Keratinocyte (primary cell): ENCODE measurements at regions not wholly inside any gene's neighbourhood (a gene's known extent, or its start where the extent isn't known, plus 50 kb on each side); places are given as distances from the start of the nearest gene placed in this dataset.

ENCODE experiments used
- DNase-seq: peaks from one replicate; pipeline ENCODE4 v3.0.0-alpha.2; 2011; ENCODE audit warnings: low read depth, missing footprints, low spot score
- FAIRE-seq: peaks from 2 replicates; lab custom pipeline; 2011; peaks lifted over from hg19 to GRCh38; lab: Jason Lieb, UNC
- H2AFZ ChIP-seq: 2 replicates; pipeline ENCODE4 v1.6.0; 2012; ENCODE audit warnings: low read length, control low read depth, inconsistent platforms; ENCODE audit not compliant: control insufficient read depth
- H3K27ac ChIP-seq: 2 replicates; pipeline ENCODE4 v1.5.1; 2011; ENCODE audit warnings: low read length; ENCODE audit not compliant: control insufficient read depth, insufficient read depth
- H3K27me3 ChIP-seq: 3 replicates; pipeline ENCODE4 v1.6.0; 2011; ENCODE audit warnings: low read length; ENCODE audit not compliant: control insufficient read depth, insufficient read depth; ENCODE audit errors: extremely low read depth
- H3K36me3 ChIP-seq, 2 experiments: 2 replicates in 1 of 2; 3 replicates in 1 of 2; pipeline ENCODE4 v1.5.1; 2011; ENCODE audit warnings: low read length in 2 of 2, mild to moderate bottlenecking in 1 of 2; ENCODE audit not compliant: control insufficient read depth in 2 of 2, insufficient read depth in 2 of 2; ENCODE audit errors: extremely low read depth in 1 of 2
- H3K4me1 ChIP-seq: 3 replicates; pipeline ENCODE4 v1.5.1; 2011; ENCODE audit warnings: low read length; ENCODE audit not compliant: control insufficient read depth, insufficient read depth; ENCODE audit errors: extremely low read depth
- H3K4me2 ChIP-seq: 3 replicates; pipeline ENCODE4 v1.6.0; 2011; ENCODE audit warnings: low read depth, low read length; ENCODE audit not compliant: control insufficient read depth, insufficient read depth; ENCODE audit errors: extremely low read depth
- H3K4me3 ChIP-seq, 3 experiments: fragments of 200-600 bp in 1 of 3; sonication (generic) in 1 of 3; 2 replicates in 2 of 3; 3 replicates in 1 of 3; pipeline ENCODE4 v1.5.1; 2011 to 2016; ENCODE audit warnings: low read length in 3 of 3, mild to moderate bottlenecking in 3 of 3, control low read depth in 2 of 3, inconsistent platforms in 1 of 3, low read depth in 1 of 3, mixed read lengths in 1 of 3, mixed run types in 1 of 3, moderate library complexity in 1 of 3; ENCODE audit not compliant: control insufficient read depth in 2 of 3, insufficient read depth in 2 of 3; ENCODE audit errors: extremely low read depth in 1 of 3
- H3K79me2 ChIP-seq: 2 replicates; pipeline ENCODE4 v1.6.0; 2012; ENCODE audit warnings: low read length; ENCODE audit not compliant: control insufficient read depth, insufficient read depth
- H3K9ac ChIP-seq: 3 replicates; pipeline ENCODE4 v1.6.0; 2011; ENCODE audit warnings: low read length; ENCODE audit not compliant: control insufficient read depth, insufficient read depth; ENCODE audit errors: extremely low read depth
- H3K9me1 ChIP-seq: 3 replicates; pipeline ENCODE4 v1.6.0; 2011; ENCODE audit warnings: low read length; ENCODE audit not compliant: control insufficient read depth, insufficient read depth; ENCODE audit errors: extremely low read depth
- H3K9me3 ChIP-seq: 2 replicates; pipeline ENCODE4 v1.5.1; 2012; ENCODE audit warnings: low read depth, low read length; ENCODE audit not compliant: control insufficient read depth
- H4K20me1 ChIP-seq: 3 replicates; pipeline ENCODE4 v1.6.0; 2011; ENCODE audit warnings: low read length; ENCODE audit not compliant: control insufficient read depth, insufficient read depth; ENCODE audit errors: extremely low read depth
- CTCF ChIP-seq, 3 experiments: IDR thresholded peaks in 1 of 3; conservative IDR thresholded peaks in 1 of 3; optimal IDR thresholded peaks in 1 of 3; 2 replicates in 2 of 3; 3 replicates in 1 of 3; pipeline versions ENCODE3 to v1.5.1; 2011; ENCODE audit warnings: low read length in 3 of 3, mild to moderate bottlenecking in 3 of 3, moderate library complexity in 2 of 3, control low read depth in 1 of 3, inconsistent platforms in 1 of 3; ENCODE audit not compliant: insufficient read depth in 2 of 3; ENCODE audit errors: extremely low read depth in 1 of 3
- EZH2 ChIP-seq: IDR thresholded peaks from one replicate; pipeline ENCODE4 v1.6.1; 2012; ENCODE audit warnings: inconsistent platforms, mild to moderate bottlenecking, low read length, moderate library complexity
- dilution Hi-C: fragments of 300-500 bp; cut with MboI; formaldehyde crosslinking; loops from one replicate; pipeline ENCODE4 v1.7.0; 2020; ENCODE audit warnings: low sequenced_read_pairs; ENCODE audit not compliant: extremely low pct_ligation_motif_present

- H3K4me2 ChIP-seq = no peak overlapping the region
- H3K36me3 ChIP-seq = no peaks in the 10 kb centered on the region
- no peak overlapping the region for H3K9ac ChIP-seq
- no peaks in the 10 kb centered on the region for H3K4me1 ChIP-seq
- no peaks in the 10 kb centered on the region for H4K20me1 ChIP-seq
- TF ChIP-seq CTCF (optimal IDR thresholded peaks at IDR 0.05 in 1 of 3, IDR thresholded peaks at IDR 0.05 in 1 of 3, conservative IDR thresholded peaks at IDR 0.05 in 1 of 3; ENCODE audit: extremely low read depth in 1 of 3, insufficient read depth in 2 of 3, low read length in 3 of 3) (no peak), EZH2 (no peak)
- no peaks in the 10 kb centered on the region for H3K79me2 ChIP-seq
- dilution Hi-C loops = no loop called here
- no peak overlapping the region for H2AFZ ChIP-seq
- H3K9me1 ChIP-seq = no peaks in the 10 kb centered on the region
- no peaks in the 10 kb centered on the region for H3K9me3 ChIP-seq
- no peak overlapping the region for H3K4me3 ChIP-seq
- no peak for DNase-seq
- H3K27ac ChIP-seq = no peak overlapping the region
- H3K27me3 ChIP-seq = no peaks in the 10 kb centered on the region
- no peak for FAIRE-seq
These were observed 185.3 kb upstream of the USP24 start for GRCh38 chr1:55400508-55400907.

- H3K4me2 ChIP-seq = no peak overlapping the region
- H3K27me3 ChIP-seq = no peaks in the 10 kb centered on the region
- no peaks in the 10 kb centered on the region for H3K79me2 ChIP-seq
- no peak overlapping the region for H2AFZ ChIP-seq
- no peaks in the 10 kb centered on the region for H4K20me1 ChIP-seq
- FAIRE-seq (no peak), DNase-seq (no peak)
- no peaks in the 10 kb centered on the region for H3K9me3 ChIP-seq
- H3K27ac ChIP-seq = no peak overlapping the region
- H3K9ac ChIP-seq = no peak overlapping the region
- no peaks in the 10 kb centered on the region for H3K36me3 ChIP-seq
- dilution Hi-C loops = no loop called here
- H3K4me1 ChIP-seq = no peaks in the 10 kb centered on the region
- H3K4me3 ChIP-seq = no peak overlapping the region
- H3K9me1 ChIP-seq = no peaks in the 10 kb centered on the region
- TF ChIP-seq CTCF (optimal IDR thresholded peaks at IDR 0.05 in 1 of 3, IDR thresholded peaks at IDR 0.05 in 1 of 3, conservative IDR thresholded peaks at IDR 0.05 in 1 of 3; ENCODE audit: extremely low read depth in 1 of 3, insufficient read depth in 2 of 3, low read length in 3 of 3) (no peak), EZH2 (no peak)
These were observed 184.2 kb upstream of the USP24 start for GRCh38 chr1:55399346-55399745.
